Activated CD8-positive, alpha-beta memory T cell treated with anti-CD3 and anti-CD28 coated beads, Interleukin-2, amount 10 ng/mL, durations not matched to agents 7 days and 5 days (primary cell): ENCODE measurements at regions not wholly inside any gene's neighbourhood (a gene's known extent, or its start where the extent isn't known, plus 50 kb on each side); places are given as distances from the start of the nearest gene placed in this dataset.
"Not testable (repeated sequence)": the region's sequence is repeated elsewhere in the genome, so short reads cannot be mapped to it uniquely, and the experiment has no call there.

Source experiments
- ATAC-seq: fragments of 150-1000 bp; cut with Tn5 transposase; one replicate; pipeline ENCODE4 v1.10.0; 2021; ENCODE audit warnings: moderate library complexity
- CTCF ChIA-PET: fragments of 350-600 bp; sonication (Branson Sonifier 250); formaldehyde crosslinking; loops from one replicate; lab custom pipeline; 2021; ENCODE audit warnings: antibody characterized with exemption; lab: Charles Lee
- DNase-seq: peaks from one replicate; pipeline ENCODE4 v3.0.0-alpha.2; 2020
- H3K27ac Mint-ChIP-seq: one replicate; pipeline ENCODE4 v1.8.0; 2021; ENCODE audit warnings: mild to moderate bottlenecking, mixed read lengths
- H3K27me3 Mint-ChIP-seq: one replicate; pipeline ENCODE4 v1.8.0; 2021; ENCODE audit warnings: mixed read lengths
- H3K36me3 Mint-ChIP-seq: one replicate; pipeline ENCODE4 v1.8.0; 2021; ENCODE audit warnings: mild to moderate bottlenecking, mixed read lengths
- H3K4me1 Mint-ChIP-seq: one replicate; pipeline ENCODE4 v1.8.0; 2021; ENCODE audit warnings: mixed read lengths
- H3K4me3 Mint-ChIP-seq: one replicate; pipeline ENCODE4 v1.8.0; 2021; ENCODE audit warnings: mild to moderate bottlenecking, moderate library complexity, mixed read lengths
- H3K9me3 Mint-ChIP-seq: one replicate; pipeline ENCODE4 v1.8.0; 2022; ENCODE audit warnings: low read depth, mixed read lengths

DNA sequence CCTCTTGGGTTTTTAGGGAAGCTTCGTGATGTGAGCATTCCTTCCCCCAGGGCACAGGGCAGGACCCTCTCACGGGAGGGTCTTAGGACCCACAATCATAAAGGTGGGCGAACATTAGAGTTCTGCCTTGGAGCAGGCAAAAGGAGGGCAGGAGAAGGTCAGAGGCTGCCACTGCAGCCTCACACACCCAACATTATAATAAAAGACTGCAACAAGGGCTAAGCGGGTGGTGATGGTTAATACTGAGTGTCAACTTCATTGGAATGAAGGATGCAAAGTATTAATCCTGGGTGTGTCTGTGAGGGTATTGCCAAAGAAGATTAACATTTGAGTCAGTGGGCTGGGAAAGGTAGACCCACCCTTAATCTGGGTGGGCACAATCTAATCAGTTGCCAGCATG lies 206.6 kb upstream of the C2CD4B start:
- peaks cover 10% of the 10 kb centered on the region for H3K27me3 Mint-ChIP-seq
- H3K4me3 Mint-ChIP-seq, CTCF ChIA-PET, DNase-seq, H3K36me3 Mint-ChIP-seq, H3K9me3 Mint-ChIP-seq, H3K27ac Mint-ChIP-seq, ATAC-seq, H3K4me1 Mint-ChIP-seq: not testable (repeated sequence)

DNA sequence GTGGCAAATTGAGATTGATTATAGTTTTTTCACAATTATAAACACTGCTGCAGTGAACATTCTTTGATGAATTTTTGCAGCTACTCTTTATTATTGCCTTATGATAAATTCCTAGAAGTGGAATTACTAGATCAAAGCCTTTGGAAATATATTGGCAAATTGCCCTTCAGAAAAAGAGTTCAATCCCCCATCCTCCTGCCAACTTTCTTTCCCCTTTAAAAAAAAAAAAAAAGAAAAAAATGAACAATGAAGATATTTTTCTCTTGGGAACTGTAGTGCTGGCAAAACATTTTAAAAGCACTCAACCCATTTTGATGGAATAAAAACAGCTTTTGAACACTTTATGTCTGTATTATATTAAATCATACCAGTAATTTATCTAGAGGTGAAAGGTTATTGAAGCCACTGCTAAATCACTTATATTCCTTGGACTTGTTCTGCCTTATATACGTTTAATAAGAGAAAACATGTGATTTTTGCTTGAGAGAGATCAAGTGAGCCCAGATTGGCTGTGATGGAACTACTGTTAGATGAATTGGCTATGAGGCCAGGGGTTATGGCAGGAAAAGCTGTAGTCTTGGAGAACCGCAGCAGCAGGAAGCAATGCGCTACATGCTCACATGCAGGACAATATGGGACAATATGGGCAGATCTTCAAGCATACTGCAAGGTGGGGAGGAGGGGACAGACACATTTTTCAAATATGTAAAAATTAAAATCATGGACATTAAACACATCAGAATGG lies 212.8 kb upstream of the C2CD4B start:
- ATAC-seq (no peak), DNase-seq (no peak)
- no peak overlapping the region for H3K27ac Mint-ChIP-seq
- no peaks in the 10 kb centered on the region for H3K9me3 Mint-ChIP-seq
- H3K36me3 Mint-ChIP-seq = no peaks in the 10 kb centered on the region
- H3K27me3 Mint-ChIP-seq = peaks cover 37% of the 10 kb centered on the region
- CTCF ChIA-PET = no interaction called here
- H3K4me1 Mint-ChIP-seq = no peaks in the 10 kb centered on the region
- no peak overlapping the region for H3K4me3 Mint-ChIP-seq

DNA sequence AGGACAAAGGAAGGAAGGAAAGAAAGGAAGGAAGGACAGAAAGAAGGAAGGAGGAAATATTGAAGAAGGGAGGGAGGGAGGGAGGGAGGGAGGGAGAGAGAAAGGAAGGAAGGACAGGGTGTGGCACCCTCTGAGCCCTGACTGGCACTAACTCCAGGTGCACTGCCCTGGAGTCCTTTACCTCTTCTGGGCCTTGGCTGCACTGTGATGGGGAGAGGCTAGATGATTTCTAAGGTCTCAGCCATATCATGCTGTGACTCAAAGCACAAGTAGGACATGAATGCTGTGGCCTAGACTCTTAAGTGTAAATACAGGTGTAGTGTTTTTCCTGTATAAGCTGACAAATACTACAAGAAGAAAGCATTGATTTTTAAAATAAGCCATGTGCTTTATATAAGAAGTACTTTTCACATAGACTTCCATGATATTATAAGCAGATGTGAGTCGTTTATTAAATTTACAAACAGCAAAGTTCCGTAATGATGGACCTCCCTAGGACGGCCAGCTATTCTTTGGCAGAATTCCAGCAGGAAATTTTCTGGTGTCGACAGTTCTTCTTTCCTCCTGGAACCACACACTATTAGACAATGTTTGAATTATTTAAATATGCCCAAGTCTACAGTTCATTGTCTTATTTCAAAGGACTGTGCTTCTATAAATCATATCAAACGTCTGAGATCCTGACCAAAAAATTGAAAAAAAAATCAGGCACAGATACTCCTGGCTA lies 213.8 kb upstream of the C2CD4B start:
- DNase-seq (no peak), ATAC-seq (no peak)
- Mint-ChIP-seq H3K4me1 (no peaks in the 10 kb centered on the region), H3K4me3 (no peak overlapping the region), H3K36me3 (no peaks in the 10 kb centered on the region), H3K27ac (no peak overlapping the region), H3K9me3 (no peaks in the 10 kb centered on the region), H3K27me3 (peaks cover 44% of the 10 kb centered on the region)
- CTCF ChIA-PET = no interaction called here

- ATAC-seq (no peak), DNase-seq (no peak)
- Mint-ChIP-seq H3K27me3 (peaks cover 48% of the 10 kb centered on the region), H3K4me1 (no peaks in the 10 kb centered on the region), H3K36me3 (no peaks in the 10 kb centered on the region), H3K27ac (no peak overlapping the region), H3K9me3 (no peaks in the 10 kb centered on the region), H3K4me3 (no peak overlapping the region)
- CTCF ChIA-PET = interaction anchor here (1.3 kb wide), 1 partner anchor 12 kb away, joined by 5 read pairs; no protein-coding TSS in a partner anchor
These were observed 214.9 kb upstream of the C2CD4B start for GRCh38 chr15:62380011-62380410.

- ATAC-seq (no peak), DNase-seq (no peak)
- peaks cover 49% of the 10 kb centered on the region for H3K27me3 Mint-ChIP-seq
- CTCF ChIA-PET = no interaction called here
- H3K36me3 Mint-ChIP-seq = no peaks in the 10 kb centered on the region
- no peak overlapping the region for H3K27ac Mint-ChIP-seq
- no peaks in the 10 kb centered on the region for H3K4me1 Mint-ChIP-seq
- H3K9me3 Mint-ChIP-seq = no peaks in the 10 kb centered on the region
- no peak overlapping the region for H3K4me3 Mint-ChIP-seq
These were observed 217.0 kb upstream of the C2CD4B start for GRCh38 chr15:62382046-62382445.

GRCh38 chr15:62389885-62390790 lies 225.1 kb upstream of the C2CD4B start, which contains the start of gene TLN2:
TLN2 (plus strand) TSS chr15:62390550.
- peaks cover 44% of the 10 kb centered on the region for H3K27me3 Mint-ChIP-seq
- peaks cover 19% of the 10 kb centered on the region for H3K4me1 Mint-ChIP-seq
- no peaks in the 10 kb centered on the region for H3K36me3 Mint-ChIP-seq
- H3K9me3 Mint-ChIP-seq = no peaks in the 10 kb centered on the region
- peak within 1 kb of the TSS; percentile 90 for H3K27ac Mint-ChIP-seq
- peak; percentile 74 for DNase-seq
- CTCF ChIA-PET = no interaction called here
- peak; percentile 88 for ATAC-seq
- H3K4me3 Mint-ChIP-seq = peak within 1 kb of the TSS; percentile 91

DNA sequence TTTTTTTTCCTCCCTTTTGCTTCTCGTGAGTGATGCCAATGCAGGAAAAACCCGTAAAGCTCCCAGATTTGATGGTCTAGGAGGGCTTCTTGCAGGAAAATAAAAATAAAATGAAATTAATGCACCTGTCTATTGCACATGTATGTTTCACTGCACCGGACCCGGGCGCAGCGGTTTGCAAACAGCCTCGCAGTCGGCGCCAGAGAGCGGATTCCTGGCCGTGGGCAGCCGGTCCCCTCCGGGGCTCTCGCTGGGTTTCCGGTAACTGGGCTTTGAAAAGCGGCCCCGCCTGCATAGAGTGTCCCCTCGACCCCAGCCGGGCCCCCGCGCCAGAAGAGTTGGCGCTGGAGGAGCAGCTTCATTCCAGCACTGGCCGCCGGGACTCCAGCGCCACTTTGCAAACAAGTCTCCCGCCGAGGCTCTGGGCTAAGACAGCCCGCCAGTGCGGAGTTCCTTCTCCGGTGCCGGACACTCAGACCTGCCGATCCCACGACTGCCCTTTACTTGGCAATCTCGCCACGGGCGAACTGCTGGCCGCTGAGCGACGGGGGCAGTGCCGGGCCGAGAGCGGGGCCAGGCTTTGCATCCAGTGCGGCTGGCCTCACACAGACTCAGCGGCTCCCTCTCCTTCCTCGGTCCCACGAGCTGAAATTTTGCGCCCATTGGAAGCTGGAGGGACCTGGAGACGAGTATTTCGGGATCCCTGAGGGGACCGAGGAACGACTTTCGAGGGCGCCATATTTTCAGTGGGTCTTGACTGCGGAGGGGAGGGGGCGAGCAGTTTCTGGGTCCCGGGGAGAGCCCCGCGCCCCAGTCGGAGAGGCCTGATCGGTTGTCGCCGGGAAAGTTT lies 225.9 kb upstream of the C2CD4B start:
- H3K4me3 Mint-ChIP-seq = peak overlapping the region; percentile 91
- no peaks in the 10 kb centered on the region for H3K36me3 Mint-ChIP-seq
- peak; percentile 47 for ATAC-seq
- H3K4me1 Mint-ChIP-seq = peaks cover 19% of the 10 kb centered on the region
- DNase-seq = peak; percentile 45
- H3K27me3 Mint-ChIP-seq = peaks cover 49% of the 10 kb centered on the region
- peak overlapping the region; percentile 62 for H3K27ac Mint-ChIP-seq
- CTCF ChIA-PET = interaction anchor here (0.6 to 1.1 kb wide), 2 partner anchors 10 to 657 kb away, joined by 3 to 5 read pairs; no protein-coding TSS in a partner anchor
- no peaks in the 10 kb centered on the region for H3K9me3 Mint-ChIP-seq

GRCh38 chr15:62391641-62392262 lies 226.7 kb upstream of the C2CD4B start:
- ATAC-seq (peak; percentile 42), DNase-seq (peak; percentile 43)
- Mint-ChIP-seq H3K4me1 (peaks cover 19% of the 10 kb centered on the region), H3K27me3 (peaks cover 50% of the 10 kb centered on the region), H3K36me3 (no peaks in the 10 kb centered on the region), H3K4me3 (peak overlapping the region; percentile 91), H3K9me3 (no peaks in the 10 kb centered on the region), H3K27ac (no peak overlapping the region)
- CTCF ChIA-PET = interaction anchor here (0.6 to 1.1 kb wide), 2 partner anchors 11 to 656 kb away, joined by 3 to 5 read pairs; no protein-coding TSS in a partner anchor

DNA sequence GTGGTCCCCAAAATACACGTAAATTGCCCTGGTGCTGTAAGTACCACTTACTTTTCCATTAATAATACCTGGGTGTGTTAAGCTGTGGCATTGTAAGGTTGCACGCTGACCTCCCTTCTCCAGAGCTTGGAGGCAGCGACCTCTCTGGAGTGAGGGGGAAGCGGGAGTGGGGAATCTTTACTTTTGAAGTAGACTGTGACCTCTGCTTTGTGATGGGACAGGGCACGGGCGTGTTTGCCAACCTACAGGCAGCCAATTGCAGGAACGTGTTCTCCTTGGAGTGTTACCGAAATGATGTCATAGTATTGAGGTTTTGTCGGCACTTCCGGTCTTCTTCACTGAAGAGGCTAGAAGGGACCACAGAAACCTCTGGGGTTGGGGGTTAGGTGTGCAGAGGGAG lies 227.3 kb upstream of the C2CD4B start:
- CTCF ChIA-PET = interaction anchor here (1.1 kb wide), 1 partner anchor 12 kb away, joined by 5 read pairs; no protein-coding TSS in a partner anchor
- Mint-ChIP-seq H3K4me3 (peak overlapping the region; percentile 65), H3K27me3 (peaks cover 50% of the 10 kb centered on the region), H3K9me3 (no peaks in the 10 kb centered on the region), H3K36me3 (no peaks in the 10 kb centered on the region), H3K27ac (no peak overlapping the region), H3K4me1 (peaks cover 19% of the 10 kb centered on the region)
- no peak for ATAC-seq
- DNase-seq = peak; percentile 59

GRCh38 chr15:62393196-62393595 lies 228.1 kb upstream of the C2CD4B start:
- H3K36me3 Mint-ChIP-seq = no peaks in the 10 kb centered on the region
- DNase-seq (no peak), ATAC-seq (no peak)
- CTCF ChIA-PET = no interaction called here
- peaks cover 44% of the 10 kb centered on the region for H3K27me3 Mint-ChIP-seq
- peaks cover 19% of the 10 kb centered on the region for H3K4me1 Mint-ChIP-seq
- H3K4me3 Mint-ChIP-seq = no peak overlapping the region
- no peak overlapping the region for H3K27ac Mint-ChIP-seq
- H3K9me3 Mint-ChIP-seq = peaks cover 3% of the 10 kb centered on the region

DNA sequence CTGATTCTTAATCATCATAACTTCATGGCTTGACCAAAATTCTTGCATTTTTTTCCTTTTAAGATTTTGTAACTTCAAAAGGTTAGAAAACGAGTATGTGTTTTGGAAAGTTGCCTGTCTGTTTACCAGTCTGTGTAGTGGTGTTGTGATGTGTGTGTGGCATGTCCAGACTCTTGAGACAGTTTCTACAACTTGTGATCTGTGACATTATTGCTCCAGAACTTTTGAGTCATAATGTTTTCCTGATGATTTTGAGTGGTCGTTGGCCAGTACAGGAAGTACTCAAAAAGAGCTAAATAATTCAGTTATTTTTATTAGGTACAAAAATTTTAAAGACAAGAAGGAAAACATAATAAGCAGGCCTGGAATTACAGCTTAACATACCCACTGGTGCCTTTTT lies 229.0 kb upstream of the C2CD4B start:
- Mint-ChIP-seq H3K27ac (no peak overlapping the region), H3K9me3 (peaks cover 8% of the 10 kb centered on the region), H3K4me1 (peaks cover 19% of the 10 kb centered on the region), H3K36me3 (no peaks in the 10 kb centered on the region), H3K4me3 (no peak overlapping the region), H3K27me3 (peaks cover 42% of the 10 kb centered on the region)
- ATAC-seq (no peak), DNase-seq (no peak)
- CTCF ChIA-PET = no interaction called here

- no peak for DNase-seq
- CTCF ChIA-PET = no interaction called here
- no peak overlapping the region for H3K27ac Mint-ChIP-seq
- peaks cover 31% of the 10 kb centered on the region for H3K27me3 Mint-ChIP-seq
- H3K4me3 Mint-ChIP-seq = no peak overlapping the region
- H3K36me3 Mint-ChIP-seq = peaks cover 4% of the 10 kb centered on the region
- peaks cover 13% of the 10 kb centered on the region for H3K9me3 Mint-ChIP-seq
- no peak for ATAC-seq
- no peaks in the 10 kb centered on the region for H3K4me1 Mint-ChIP-seq
These were observed 235.7 kb upstream of the C2CD4B start for GRCh38 chr15:62400778-62401177.
